AG09309 (cell line): ENCODE measurements at regions not wholly inside any gene's neighbourhood (a gene's known extent, or its start where the extent isn't known, plus 50 kb on each side); places are given as distances from the start of the nearest gene placed in this dataset.

Source experiments
- DNase-seq: peaks from one replicate; pipeline ENCODE4 v3.0.0-alpha.2; 2010; ENCODE audit warnings: low read depth
- H3K4me3 ChIP-seq: 2 replicates; pipeline ENCODE4 v1.5.1; 2011; ENCODE audit warnings: mild to moderate bottlenecking, low read depth, low read length, moderate library complexity; ENCODE audit not compliant: control insufficient read depth
- CTCF ChIP-seq: IDR thresholded peaks from 2 replicates; pipeline ENCODE4 v1.5.1; 2011; ENCODE audit warnings: mild to moderate bottlenecking, low read depth, low read length, inconsistent platforms; ENCODE audit not compliant: insufficient read depth, control insufficient read depth; ENCODE audit errors: missing control alignments

DNA sequence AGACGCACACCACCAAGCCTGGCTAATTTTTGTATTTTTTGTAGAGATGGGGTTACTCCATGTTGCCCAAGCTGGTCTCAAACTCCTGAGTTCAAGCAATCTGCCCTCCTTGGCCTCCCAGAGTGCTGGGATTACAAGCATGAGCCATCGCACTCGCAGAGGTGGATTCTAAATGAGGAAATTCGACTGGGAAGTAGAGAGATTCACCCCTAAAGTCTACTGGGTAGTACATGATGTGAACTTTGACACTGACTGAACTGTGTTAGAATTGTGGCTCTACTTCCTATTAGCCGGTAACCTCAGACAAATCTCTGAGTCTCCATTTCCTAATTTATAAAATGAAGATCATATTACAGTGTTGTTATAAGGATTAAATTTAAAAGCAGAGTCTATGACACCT is 276.0 kb upstream of the NR5A2 start:
- no peak for DNase-seq
- no peak overlapping the region for H3K4me3 ChIP-seq
- TF ChIP-seq CTCF: no peak

- no peak for TF ChIP-seq CTCF
- no peak overlapping the region for H3K4me3 ChIP-seq
- no peak for DNase-seq
Observed at GRCh38 chr1:199751962-199752687, 275.4 kb upstream of the NR5A2 start.

- H3K4me3 ChIP-seq: no peak overlapping the region
- TF ChIP-seq CTCF: no peak
- DNase-seq: no peak
Observed at GRCh38 chr1:199752688-199753027, 274.9 kb upstream of the NR5A2 start.

DNA sequence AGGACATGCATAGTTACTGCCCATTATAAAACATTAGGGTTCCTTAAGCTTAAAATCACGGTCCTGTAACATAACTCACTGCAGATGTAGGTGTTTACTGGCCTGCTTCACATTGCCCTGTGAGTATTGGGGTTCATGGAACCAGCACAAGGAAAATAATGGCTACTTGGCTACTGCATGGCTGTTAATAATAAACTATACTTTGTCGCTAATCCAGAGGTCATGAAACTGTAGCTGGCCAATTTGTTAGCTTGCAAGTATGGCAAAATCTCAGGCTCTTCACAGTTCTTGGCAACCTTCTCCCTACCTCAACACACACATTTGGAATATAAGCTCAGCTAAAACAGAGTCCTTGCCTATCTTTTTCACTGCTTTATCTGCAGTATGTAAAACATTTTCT is 274.0 kb upstream of the NR5A2 start:
- no peak for TF ChIP-seq CTCF
- DNase-seq: no peak
- no peak overlapping the region for H3K4me3 ChIP-seq

GRCh38 chr1:199756066-199756465 is 271.4 kb upstream of the NR5A2 start:
- DNase-seq: no peak
- TF ChIP-seq CTCF: no peak
- no peak overlapping the region for H3K4me3 ChIP-seq

- DNase-seq: no peak
- H3K4me3 ChIP-seq: no peak overlapping the region
- TF ChIP-seq CTCF: no peak
Observed at GRCh38 chr1:199758626-199759255, 268.8 kb upstream of the NR5A2 start.
